ENCODE measurements at regions not wholly inside any gene's neighbourhood (a gene's known extent, or its start where the extent isn't known, plus 50 kb on each side); places are given as distances from the start of the nearest gene placed in this dataset.

GRCh38 chr12:93042283-93042682 is 113.2 kb upstream of the EEA1 start:
- DNase-seq (ENCODE audit: insufficient read length, low spot score) (no peak), FAIRE-seq (no peak)

GRCh38 chr12:93042684-93043083 is 113.6 kb upstream of the EEA1 start:
- DNase-seq (ENCODE audit: insufficient read length, low spot score) (no peak), FAIRE-seq (no peak)

GRCh38 chr12:93043192-93043876 is 114.2 kb upstream of the EEA1 start:
- FAIRE-seq (no peak), DNase-seq (ENCODE audit: insufficient read length, low spot score) (no peak)

GRCh38 chr12:93043877-93044209 is 114.7 kb upstream of the EEA1 start:
- DNase-seq (ENCODE audit: insufficient read length, low spot score) (no peak), FAIRE-seq (no peak)

- DNase-seq (ENCODE audit: insufficient read length, low spot score): no peak
- no peak for FAIRE-seq
Measured at GRCh38 chr12:93047118-93047517, 118.0 kb upstream of the EEA1 start.

- DNase-seq (ENCODE audit: insufficient read length, low spot score): no peak
- FAIRE-seq: no peak
Measured at GRCh38 chr12:93048656-93049055, 119.6 kb upstream of the EEA1 start.

GRCh38 chr12:93050026-93050747 is 121.1 kb upstream of the EEA1 start:
- DNase-seq (ENCODE audit: insufficient read length, low spot score) (peak; percentile 15), FAIRE-seq (no peak)

GRCh38 chr12:93050748-93051081 is 121.6 kb upstream of the EEA1 start:
- FAIRE-seq: no peak

GRCh38 chr12:93054021-93054420 is 124.9 kb upstream of the EEA1 start:
- FAIRE-seq: no peak
- no peak for DNase-seq (ENCODE audit: insufficient read length, low spot score)

More at GRCh38 chr12:93050748-93051081, 121.6 kb upstream of the EEA1 start:
- no peak for DNase-seq (ENCODE audit: insufficient read length, low spot score)

- DNase-seq (ENCODE audit: insufficient read length, low spot score) (no peak), FAIRE-seq (no peak)
Measured at GRCh38 chr12:93055221-93055620, 126.1 kb upstream of the EEA1 start.

- FAIRE-seq (no peak), DNase-seq (ENCODE audit: insufficient read length, low spot score) (no peak)
Measured at GRCh38 chr12:93056971-93057535, 128.0 kb upstream of the EEA1 start.

GRCh38 chr12:93058280-93058679 is 129.2 kb upstream of the EEA1 start:
- no peak for DNase-seq (ENCODE audit: insufficient read length, low spot score)
- no peak for FAIRE-seq

- no peak for FAIRE-seq
- DNase-seq (ENCODE audit: insufficient read length, low spot score): no peak
Measured at GRCh38 chr12:93059288-93059687, 130.2 kb upstream of the EEA1 start.

- DNase-seq (ENCODE audit: insufficient read length, low spot score): no peak
- FAIRE-seq: no peak
Measured at GRCh38 chr12:93059925-93060665, 131.0 kb upstream of the EEA1 start.

- no peak for DNase-seq (ENCODE audit: insufficient read length, low spot score)
- no peak for FAIRE-seq
Measured at GRCh38 chr12:93060666-93061472, 131.8 kb upstream of the EEA1 start.

- FAIRE-seq (no peak), DNase-seq (ENCODE audit: insufficient read length, low spot score) (no peak)
Measured at GRCh38 chr12:93061473-93062419, 132.7 kb upstream of the EEA1 start.

GRCh38 chr12:93065896-93066295 is 136.8 kb upstream of the EEA1 start:
- DNase-seq (ENCODE audit: insufficient read length, low spot score) (no peak), FAIRE-seq (no peak)

GRCh38 chr12:93072340-93072739 is 143.2 kb upstream of the EEA1 start:
- FAIRE-seq: no peak
- no peak for DNase-seq (ENCODE audit: insufficient read length, low spot score)

- FAIRE-seq (no peak), DNase-seq (ENCODE audit: insufficient read length, low spot score) (no peak)
Measured at GRCh38 chr12:93073324-93073723, 144.2 kb upstream of the EEA1 start.

- DNase-seq (ENCODE audit: insufficient read length, low spot score) (no peak), FAIRE-seq (no peak)
Measured at GRCh38 chr12:93078059-93078458, 149.0 kb upstream of the EEA1 start.
